ENCODE measurements at regions not wholly inside any gene's neighbourhood (a gene's known extent, or its start where the extent isn't known, plus 50 kb on each side); places are given as distances from the start of the nearest gene placed in this dataset.

DNA sequence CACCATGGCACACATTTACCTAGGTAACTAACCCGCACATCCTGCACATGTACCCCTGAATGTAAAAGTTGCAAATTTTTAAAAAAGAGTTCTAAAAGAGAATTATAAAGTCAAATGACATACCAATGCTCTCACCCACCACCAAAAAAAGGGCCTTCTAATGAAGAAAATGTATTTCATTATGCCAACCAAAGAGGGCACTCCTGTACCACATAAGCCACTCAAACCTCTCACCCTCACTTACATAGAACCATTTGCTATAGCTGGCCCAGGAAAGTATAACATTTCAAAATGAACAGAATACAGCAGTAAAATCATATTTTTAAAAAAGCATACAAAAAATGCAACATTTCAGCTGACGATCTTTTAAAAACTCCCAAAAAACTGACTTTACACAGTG, 241.5 kb upstream of the PKDCC start:
- H3K27ac ChIP-seq (ENCODE audit: low read depth, low read length, poor library complexity, severe bottlenecking): no peak overlapping the region
- no peaks in the 10 kb centered on the region for H3K9me3 ChIP-seq (ENCODE audit: low read length)
- POLR2A ChIA-PET: no interaction called here
- H3K36me3 ChIP-seq (ENCODE audit: insufficient read depth, low read length): no peaks in the 10 kb centered on the region
- no peak overlapping the region for H3K4me3 ChIP-seq (ENCODE audit: low read depth, low read length, poor library complexity, severe bottlenecking)
- no peaks in the 10 kb centered on the region for H4K20me1 ChIP-seq (ENCODE audit: insufficient read depth, low read length)
- H3K4me1 ChIP-seq (ENCODE audit: insufficient read depth, low read length, poor library complexity, severe bottlenecking): no peaks in the 10 kb centered on the region
- TF ChIP-seq, protein P1, sequence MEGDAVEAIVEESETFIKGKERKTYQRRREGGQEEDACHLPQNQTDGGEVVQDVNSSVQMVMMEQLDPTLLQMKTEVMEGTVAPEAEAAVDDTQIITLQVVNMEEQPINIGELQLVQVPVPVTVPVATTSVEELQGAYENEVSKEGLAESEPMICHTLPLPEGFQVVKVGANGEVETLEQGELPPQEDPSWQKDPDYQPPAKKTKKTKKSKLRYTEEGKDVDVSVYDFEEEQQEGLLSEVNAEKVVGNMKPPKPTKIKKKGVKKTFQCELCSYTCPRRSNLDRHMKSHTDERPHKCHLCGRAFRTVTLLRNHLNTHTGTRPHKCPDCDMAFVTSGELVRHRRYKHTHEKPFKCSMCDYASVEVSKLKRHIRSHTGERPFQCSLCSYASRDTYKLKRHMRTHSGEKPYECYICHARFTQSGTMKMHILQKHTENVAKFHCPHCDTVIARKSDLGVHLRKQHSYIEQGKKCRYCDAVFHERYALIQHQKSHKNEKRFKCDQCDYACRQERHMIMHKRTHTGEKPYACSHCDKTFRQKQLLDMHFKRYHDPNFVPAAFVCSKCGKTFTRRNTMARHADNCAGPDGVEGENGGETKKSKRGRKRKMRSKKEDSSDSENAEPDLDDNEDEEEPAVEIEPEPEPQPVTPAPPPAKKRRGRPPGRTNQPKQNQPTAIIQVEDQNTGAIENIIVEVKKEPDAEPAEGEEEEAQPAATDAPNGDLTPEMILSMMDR (conservative IDR thresholded peaks at IDR 0.05; ENCODE audit: low read length): no peak
- no peak for TF ChIP-seq EZH2phosphoT487 (IDR thresholded peaks at IDR 0.05; ENCODE audit: borderline replicate concordance, low read depth, low read length)
- H2AFZ ChIP-seq (ENCODE audit: low read length): no peak overlapping the region
- BruUV-seq (replicated peaks): no TSS peak
- no peak for DNase-seq (ENCODE audit: low spot score)
- CTCF ChIA-PET (ENCODE audit: unreplicated experiment): no interaction called here
- no peaks in the 10 kb centered on the region for H3K9me2 ChIP-seq (ENCODE audit: insufficient read depth, low read length)
- no peaks in the 10 kb centered on the region for H3K79me2 ChIP-seq (ENCODE audit: insufficient read depth, low read depth, low read length)
- intact Hi-C loops (cut with micrococcal nuclease; ENCODE audit: unreplicated experiment): no loop called here
- H3K4me2 ChIP-seq (ENCODE audit: low read length): no peak overlapping the region

- TF ChIP-seq EZH2phosphoT487 (IDR thresholded peaks at IDR 0.05; ENCODE audit: borderline replicate concordance, low read depth, low read length): no peak
- TF ChIP-seq, protein P1 (conservative IDR thresholded peaks at IDR 0.05; ENCODE audit: low read length): no peak
- CTCF ChIA-PET (ENCODE audit: unreplicated experiment): no interaction called here
- intact Hi-C loops (cut with micrococcal nuclease; ENCODE audit: unreplicated experiment): no loop called here
- Histone ChIP-seq H4K20me1 (ENCODE audit: insufficient read depth, low read length) (no peaks in the 10 kb centered on the region), H2AFZ (ENCODE audit: low read length) (no peak overlapping the region), H3K79me2 (ENCODE audit: insufficient read depth, low read depth, low read length) (no peaks in the 10 kb centered on the region), H3K4me1 (ENCODE audit: insufficient read depth, low read length, poor library complexity, severe bottlenecking) (no peaks in the 10 kb centered on the region), H3K9me2 (ENCODE audit: insufficient read depth, low read length) (no peaks in the 10 kb centered on the region), H3K36me3 (ENCODE audit: insufficient read depth, low read length) (no peaks in the 10 kb centered on the region), H3K4me2 (ENCODE audit: low read length) (no peak overlapping the region), H3K27ac (ENCODE audit: low read depth, low read length, poor library complexity, severe bottlenecking) (no peak overlapping the region), H3K4me3 (ENCODE audit: low read depth, low read length, poor library complexity, severe bottlenecking) (no peak overlapping the region), H3K9me3 (ENCODE audit: low read length) (no peaks in the 10 kb centered on the region)
- DNase-seq (ENCODE audit: low spot score): no peak
- no TSS peak for BruUV-seq (replicated peaks)
- POLR2A ChIA-PET: no interaction called here
Measured at GRCh38 chr2:41821167-41821566, 226.7 kb upstream of the PKDCC start.

DNA sequence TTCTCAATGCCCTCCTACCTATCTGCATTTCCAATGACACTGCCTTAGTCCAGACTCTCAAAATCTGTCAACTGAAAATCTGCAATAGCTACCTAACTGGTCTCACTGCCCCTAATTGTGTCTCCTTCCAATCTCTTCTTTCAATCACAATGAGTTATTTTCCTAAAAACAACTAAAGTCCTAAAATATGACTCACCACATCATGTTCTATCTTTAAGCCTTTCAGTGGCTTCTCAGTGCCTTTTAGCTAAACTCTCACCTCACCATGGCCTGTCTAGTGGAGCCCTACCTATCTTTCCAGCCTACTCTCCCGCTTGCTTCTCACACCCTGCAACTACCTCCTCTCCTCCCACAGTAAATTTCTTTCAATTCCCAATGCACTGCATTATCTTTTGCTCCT, 220.9 kb upstream of the PKDCC start:
- intact Hi-C loops (cut with micrococcal nuclease; ENCODE audit: unreplicated experiment): no loop called here
- no peak overlapping the region for H2AFZ ChIP-seq (ENCODE audit: low read length)
- no peaks in the 10 kb centered on the region for H3K36me3 ChIP-seq (ENCODE audit: insufficient read depth, low read length)
- no peak overlapping the region for H3K27ac ChIP-seq (ENCODE audit: low read depth, low read length, poor library complexity, severe bottlenecking)
- DNase-seq (ENCODE audit: low spot score): no peak
- TF ChIP-seq, protein P1 (conservative IDR thresholded peaks at IDR 0.05; ENCODE audit: low read length): no peak
- TF ChIP-seq EZH2phosphoT487 (IDR thresholded peaks at IDR 0.05; ENCODE audit: borderline replicate concordance, low read depth, low read length): no peak
- POLR2A ChIA-PET: no interaction called here
- H3K9me3 ChIP-seq (ENCODE audit: low read length): no peaks in the 10 kb centered on the region
- H4K20me1 ChIP-seq (ENCODE audit: insufficient read depth, low read length): no peaks in the 10 kb centered on the region
- no peaks in the 10 kb centered on the region for H3K9me2 ChIP-seq (ENCODE audit: insufficient read depth, low read length)
- no peak overlapping the region for H3K4me2 ChIP-seq (ENCODE audit: low read length)
- CTCF ChIA-PET (ENCODE audit: unreplicated experiment): no interaction called here
- H3K4me1 ChIP-seq (ENCODE audit: insufficient read depth, low read length, poor library complexity, severe bottlenecking): no peaks in the 10 kb centered on the region
- H3K4me3 ChIP-seq (ENCODE audit: low read depth, low read length, poor library complexity, severe bottlenecking): no peak overlapping the region
- no peaks in the 10 kb centered on the region for H3K79me2 ChIP-seq (ENCODE audit: insufficient read depth, low read depth, low read length)
- BruUV-seq (replicated peaks): no TSS peak
